Neural progenitor cell (in vitro differentiated cells): ENCODE measurements at regions not wholly inside any gene's neighbourhood (a gene's known extent, or its start where the extent isn't known, plus 50 kb on each side); places are given as distances from the start of the nearest gene placed in this dataset.
"Not testable (repeated sequence)": the region's sequence is repeated elsewhere in the genome, so short reads cannot be mapped to it uniquely, and the experiment has no call there.

Experiments
- DNase-seq: peaks from one replicate; pipeline ENCODE4 v3.0.0-alpha.2; 2016; ENCODE audit warnings: low spot score
- H2AFZ ChIP-seq: fragments of 200-600 bp; sonication (generic); replicated peaks from 2 replicates; pipeline ENCODE4 v1.6.1; 2016; ENCODE audit warnings: antibody characterized with exemption
- H3F3A ChIP-seq: fragments of 200-600 bp; sonication (generic); 2 replicates; pipeline ENCODE4 v1.6.1; 2016; ENCODE audit warnings: antibody characterized with exemption, low read depth
- H3K27ac ChIP-seq: fragments of 200-600 bp; sonication (generic); 2 replicates; pipeline ENCODE4 v1.5.1; 2016; ENCODE audit warnings: mild to moderate bottlenecking
- H3K27me3 ChIP-seq: fragments of 200-600 bp; sonication (generic); 2 replicates; pipeline ENCODE4 v1.6.1; 2016; ENCODE audit warnings: mild to moderate bottlenecking, moderate library complexity
- H3K36me3 ChIP-seq: fragments of 200-600 bp; sonication (generic); 2 replicates; pipeline ENCODE4 v1.5.1; 2016
- H3K4me1 ChIP-seq: fragments of 200-600 bp; sonication (generic); 2 replicates; pipeline ENCODE4 v1.6.1; 2016; ENCODE audit warnings: mixed run types
- H3K4me2 ChIP-seq: fragments of 200-600 bp; sonication (generic); 2 replicates; pipeline ENCODE4 v1.6.1; 2016
- H3K4me3 ChIP-seq: fragments of 200-600 bp; sonication (generic); 2 replicates; pipeline ENCODE4 v1.5.1; 2016
- H3K79me2 ChIP-seq: fragments of 200-600 bp; sonication (generic); 2 replicates; pipeline ENCODE4 v1.6.1; 2016; ENCODE audit warnings: low read depth
- H3K9ac ChIP-seq: fragments of 200-600 bp; sonication (generic); 2 replicates; pipeline ENCODE4 v1.6.1; 2016
- H3K9me3 ChIP-seq: fragments of 200-600 bp; sonication (generic); 2 replicates; pipeline ENCODE4 v1.5.1; 2016; ENCODE audit warnings: low read depth
- H4K20me1 ChIP-seq: fragments of 200-600 bp; sonication (generic); 2 replicates; pipeline ENCODE4 v1.6.1; 2016; ENCODE audit warnings: low read depth
- H3K27ac Mint-ChIP-seq: 3 replicates; pipeline ENCODE4 v1.8.0; 2021; ENCODE audit warnings: mixed read lengths
- H3K27me3 Mint-ChIP-seq: 2 replicates; pipeline ENCODE4 v1.8.0; 2022; ENCODE audit warnings: low read depth, mild to moderate bottlenecking, inconsistent platforms, moderate library complexity, mixed read lengths; ENCODE audit not compliant: insufficient read depth
- H3K36me3 Mint-ChIP-seq: 3 replicates; pipeline ENCODE4 v1.8.0; 2021; ENCODE audit warnings: mixed read lengths
- H3K4me1 Mint-ChIP-seq: 3 replicates; pipeline ENCODE4 v1.8.0; 2021; ENCODE audit warnings: mixed read lengths
- H3K4me3 Mint-ChIP-seq: 3 replicates; pipeline ENCODE4 v1.8.0; 2021; ENCODE audit warnings: mild to moderate bottlenecking, moderate library complexity, mixed read lengths
- H3K9me3 Mint-ChIP-seq: 3 replicates; pipeline ENCODE4 v1.8.0; 2020; ENCODE audit warnings: mixed read lengths
- CTCF ChIP-seq: fragments of 200-600 bp; sonication (generic); IDR thresholded peaks from 2 replicates; pipeline ENCODE4 v1.5.1; 2017; ENCODE audit warnings: antibody characterized with exemption, mild to moderate bottlenecking
- EZH2 ChIP-seq: fragments of 200-600 bp; sonication (generic); IDR thresholded peaks from 2 replicates; pipeline ENCODE4 v1.6.1; 2017; ENCODE audit warnings: antibody characterized with exemption, mild to moderate bottlenecking, moderate library complexity
- EZH2phosphoT487 ChIP-seq: fragments of 200-600 bp; sonication (generic); IDR thresholded peaks from 2 replicates; pipeline ENCODE4 v1.6.1; 2017; ENCODE audit warnings: antibody characterized with exemption

- Mint-ChIP-seq H3K27me3 (no peaks in the 10 kb centered on the region), H3K36me3 (peaks cover 18% of the 10 kb centered on the region), H3K4me3 (no peak overlapping the region), H3K27ac (no peak overlapping the region), H3K9me3 (peaks cover 29% of the 10 kb centered on the region), H3K4me1 (peaks cover 3% of the 10 kb centered on the region)
- Histone ChIP-seq H3F3A (no peaks in the 10 kb centered on the region), H3K27me3 (no peaks in the 10 kb centered on the region), H3K4me2 (no peak overlapping the region), H3K27ac (no peak overlapping the region), H2AFZ (no peak overlapping the region), H3K79me2 (no peaks in the 10 kb centered on the region), H3K4me3 (no peak overlapping the region), H3K9me3 (no peaks in the 10 kb centered on the region), H4K20me1 (no peaks in the 10 kb centered on the region), H3K36me3 (no peaks in the 10 kb centered on the region), H3K4me1 (no peaks in the 10 kb centered on the region), H3K9ac (no peak overlapping the region)
- TF ChIP-seq EZH2phosphoT487 (no peak), EZH2 (no peak), CTCF (no peak)
- no peak for DNase-seq
These were observed 317.7 kb upstream of the ESRRG start for GRCh38 chr1:217040711-217041455.

- no peak overlapping the region for H3K4me3 Mint-ChIP-seq
These were observed 316.7 kb upstream of the ESRRG start for GRCh38 chr1:217039926-217040325.

GRCh38 chr1:217039139-217039538 is 315.9 kb upstream of the ESRRG start:
- not testable (repeated sequence) for H2AFZ ChIP-seq, H3K4me3 Mint-ChIP-seq, H3K36me3 ChIP-seq, H3K4me1 ChIP-seq, H3K27me3 Mint-ChIP-seq, H3K9me3 ChIP-seq, H3K79me2 ChIP-seq, DNase-seq, H3K4me1 Mint-ChIP-seq, H3K27me3 ChIP-seq, H3K27ac ChIP-seq, H3F3A ChIP-seq, H3K27ac Mint-ChIP-seq, H4K20me1 ChIP-seq, H3K9ac ChIP-seq, H3K4me2 ChIP-seq, H3K4me3 ChIP-seq
- Mint-ChIP-seq H3K36me3 (peaks cover 18% of the 10 kb centered on the region), H3K9me3 (peaks cover 34% of the 10 kb centered on the region)

More at GRCh38 chr1:217039926-217040325, 316.7 kb upstream of the ESRRG start:
- Mint-ChIP-seq H3K27me3 (no peaks in the 10 kb centered on the region), H3K27ac (no peak overlapping the region), H3K9me3 (peaks cover 34% of the 10 kb centered on the region), H3K4me1 (peaks cover 3% of the 10 kb centered on the region), H3K36me3 (peaks cover 18% of the 10 kb centered on the region)
- Histone ChIP-seq H3K4me3 (no peak overlapping the region), H3K9ac (no peak overlapping the region), H3K9me3 (no peaks in the 10 kb centered on the region), H2AFZ (no peak overlapping the region), H3K79me2 (no peaks in the 10 kb centered on the region), H4K20me1 (no peaks in the 10 kb centered on the region), H3K27me3 (no peaks in the 10 kb centered on the region), H3K4me1 (no peaks in the 10 kb centered on the region), H3F3A (no peaks in the 10 kb centered on the region), H3K4me2 (no peak overlapping the region), H3K27ac (no peak overlapping the region), H3K36me3 (no peaks in the 10 kb centered on the region)
- no peak for DNase-seq
- no peak for TF ChIP-seq EZH2

GRCh38 chr1:217036757-217037156 is 313.5 kb upstream of the ESRRG start:
- Histone ChIP-seq H3K9ac (no peak overlapping the region), H3K4me2 (no peak overlapping the region), H3K36me3 (no peaks in the 10 kb centered on the region), H3K9me3 (no peaks in the 10 kb centered on the region), H3K4me3 (no peak overlapping the region), H2AFZ (no peak overlapping the region), H3F3A (no peaks in the 10 kb centered on the region), H3K27me3 (no peaks in the 10 kb centered on the region), H3K79me2 (no peaks in the 10 kb centered on the region), H4K20me1 (no peaks in the 10 kb centered on the region), H3K4me1 (no peaks in the 10 kb centered on the region), H3K27ac (no peak overlapping the region)
- H3K9me3 Mint-ChIP-seq: peaks cover 34% of the 10 kb centered on the region
- no peak overlapping the region for H3K27ac Mint-ChIP-seq
- TF ChIP-seq EZH2 (no peak), CTCF (no peak), EZH2phosphoT487 (no peak)
- H3K4me3 Mint-ChIP-seq: no peak overlapping the region
- H3K27me3 Mint-ChIP-seq: peaks cover 1% of the 10 kb centered on the region
- DNase-seq: no peak
- H3K36me3 Mint-ChIP-seq: peaks cover 18% of the 10 kb centered on the region
- no peaks in the 10 kb centered on the region for H3K4me1 Mint-ChIP-seq
